ENCODE measurements at regions not wholly inside any gene's neighbourhood (a gene's known extent, or its start where the extent isn't known, plus 50 kb on each side); places are given as distances from the start of the nearest gene placed in this dataset.

GRCh38 chr9:108167136-108167900 is 677.7 kb upstream of the KLF4 start:
- Histone ChIP-seq H3K9me3 (ENCODE audit: control insufficient read depth in 4 of 4, insufficient read depth in 3 of 4, low read length in 3 of 4) (no peaks in the 10 kb centered on the region), H3K36me3 (ENCODE audit: control insufficient read depth in 4 of 4, insufficient read depth in 4 of 4, low read length in 4 of 4) (no peaks in the 10 kb centered on the region), H3K27ac (ENCODE audit: low read depth in 1 of 2, low read length in 1 of 2) (no peak overlapping the region), H3K4me3 (no peak overlapping the region), H3K27me3 (ENCODE audit: control insufficient read depth in 3 of 3, insufficient read depth in 3 of 3, low read length in 2 of 3) (no peaks in the 10 kb centered on the region), H3K4me1 (ENCODE audit: control insufficient read depth in 5 of 5, insufficient read depth in 5 of 5, low read length in 5 of 5) (peaks cover 0 to 4% (median 0%) of the 10 kb centered on the region in 5 donors), H3K9ac (ENCODE audit: insufficient read depth in 1 of 2, low read length in 2 of 2) (no peak overlapping the region)
- DNase-seq (no peak), ATAC-seq (ENCODE audit: insufficient read depth, low FRiP score) (no peak)
- WGBS, 2 donors, result 81 to 85% methylated on average over 5 of the region's 5 CpGs
- no peak for TF ChIP-seq CTCF (IDR thresholded peaks at IDR 0.05; ENCODE audit: control extremely low read depth, extremely low read depth)

- 81 to 89% methylated on average over 2 of the region's 2 CpGs for whole genome bisulfite sequencing, 2 donors
- no peak for TF ChIP-seq CTCF (IDR thresholded peaks at IDR 0.05; ENCODE audit: control extremely low read depth, extremely low read depth)
- no peaks in the 10 kb centered on the region for H3K9me3 ChIP-seq (ENCODE audit: control insufficient read depth in 4 of 4, insufficient read depth in 3 of 4, low read length in 3 of 4)
- H3K4me3 ChIP-seq, result no peak overlapping the region
- H3K36me3 ChIP-seq (ENCODE audit: control insufficient read depth in 4 of 4, insufficient read depth in 4 of 4, low read length in 4 of 4), result no peaks in the 10 kb centered on the region
- DNase-seq (no peak), ATAC-seq (ENCODE audit: insufficient read depth, low FRiP score) (no peak)
- H3K4me1 ChIP-seq (ENCODE audit: control insufficient read depth in 5 of 5, insufficient read depth in 5 of 5, low read length in 5 of 5), result peaks cover 0 to 4% (median 0%) of the 10 kb centered on the region in 5 donors
- H3K27me3 ChIP-seq (ENCODE audit: control insufficient read depth in 3 of 3, insufficient read depth in 3 of 3, low read length in 2 of 3), result no peaks in the 10 kb centered on the region
- no peak overlapping the region for H3K27ac ChIP-seq (ENCODE audit: low read depth in 1 of 2, low read length in 1 of 2)
- no peak overlapping the region for H3K9ac ChIP-seq (ENCODE audit: insufficient read depth in 1 of 2, low read length in 2 of 2)
Observed at GRCh38 chr9:108166519-108166918, 677.0 kb upstream of the KLF4 start.

DNA sequence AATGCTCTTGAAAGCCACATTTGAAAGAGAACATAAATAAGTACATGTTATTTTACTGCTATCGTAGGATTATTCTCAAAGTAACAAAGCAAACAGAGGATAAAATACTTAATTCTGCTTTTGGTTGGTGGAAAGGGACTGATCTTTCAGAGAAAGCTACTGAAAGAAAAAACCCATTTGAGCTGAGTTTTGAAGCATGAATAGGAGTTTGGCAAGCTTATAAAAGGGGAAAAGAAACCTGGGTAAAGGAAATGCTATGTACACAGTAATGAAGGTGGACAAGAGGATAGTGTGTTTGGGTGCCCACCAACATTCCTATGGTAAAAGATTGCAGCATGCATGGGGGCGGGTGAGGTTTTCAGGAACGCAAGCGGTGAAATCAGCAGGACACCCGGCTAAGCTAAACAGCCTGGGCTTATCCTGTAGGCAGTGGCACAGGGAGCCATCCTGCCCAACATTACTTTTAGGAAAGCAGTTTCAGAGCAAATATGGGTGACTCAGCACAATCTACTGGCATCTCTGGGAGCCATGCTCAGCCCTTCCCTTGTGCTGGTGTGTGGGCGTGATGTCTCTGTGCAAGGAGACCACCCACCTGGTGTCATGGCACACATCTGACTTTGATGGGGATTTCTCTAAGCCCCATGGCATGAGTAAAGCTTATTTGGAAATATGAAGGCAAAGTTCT is 673.9 kb upstream of the KLF4 start:
- no peaks in the 10 kb centered on the region for H3K36me3 ChIP-seq (ENCODE audit: control insufficient read depth in 4 of 4, insufficient read depth in 4 of 4, low read length in 4 of 4)
- 93 to 97% methylated on average over 6 of the region's 6 CpGs for WGBS, 2 donors
- H3K27ac ChIP-seq (ENCODE audit: low read depth in 1 of 2, low read length in 1 of 2), result no peak overlapping the region
- no peaks in the 10 kb centered on the region for H3K27me3 ChIP-seq (ENCODE audit: control insufficient read depth in 3 of 3, insufficient read depth in 3 of 3, low read length in 2 of 3)
- no peaks in the 10 kb centered on the region for H3K9me3 ChIP-seq (ENCODE audit: control insufficient read depth in 4 of 4, insufficient read depth in 3 of 4, low read length in 3 of 4)
- no peak for TF ChIP-seq CTCF (IDR thresholded peaks at IDR 0.05; ENCODE audit: control extremely low read depth, extremely low read depth)
- no peak for DNase-seq
- ATAC-seq (ENCODE audit: insufficient read depth, low FRiP score), result no peak
- peaks cover 0 to 4% (median 0%) of the 10 kb centered on the region in 5 donors for H3K4me1 ChIP-seq (ENCODE audit: control insufficient read depth in 5 of 5, insufficient read depth in 5 of 5, low read length in 5 of 5)
- H3K4me3 ChIP-seq, result no peak overlapping the region
- H3K9ac ChIP-seq (ENCODE audit: insufficient read depth in 1 of 2, low read length in 2 of 2), result no peak overlapping the region
